ENCODE measurements at regions not wholly inside any gene's neighbourhood (a gene's known extent, or its start where the extent isn't known, plus 50 kb on each side); places are given as distances from the start of the nearest gene placed in this dataset.

- Mint-ChIP-seq H3K27ac (no peak overlapping the region), H3K9me3 (no peaks in the 10 kb centered on the region), H3K36me3 (no peaks in the 10 kb centered on the region), H3K27me3 (ENCODE audit: low read depth in 2 of 2) (peaks cover 0 to 2% of the 10 kb centered on the region in 2 donors), H3K4me1 (no peaks in the 10 kb centered on the region), H3K4me3 (no peak overlapping the region)
- Histone ChIP-seq H3K4me1 (ENCODE audit: control insufficient read depth, insufficient read depth, low read length) (no peaks in the 10 kb centered on the region), H3K9me3 (ENCODE audit: control insufficient read depth, insufficient read depth, low read length) (no peaks in the 10 kb centered on the region), H3K27me3 (ENCODE audit: control insufficient read depth, insufficient read depth, low read length) (no peaks in the 10 kb centered on the region), H3K4me3 (ENCODE audit: low read length) (no peak overlapping the region), H3K27ac (ENCODE audit: low read length) (no peak overlapping the region), H3K36me3 (ENCODE audit: control insufficient read depth, insufficient read depth, low read length) (no peaks in the 10 kb centered on the region)
- no peak for ATAC-seq
- TF ChIP-seq CTCF (IDR thresholded peaks at IDR 0.05): no peak
- WGBS (ENCODE audit: insufficient coverage): 89% methylated on average over 10 of the region's 10 CpGs
- DNase-seq: no peak
- intact Hi-C loops (cut with micrococcal nuclease): no loop called here
These were observed 155.2 kb upstream of the CIBAR2 start for GRCh38 chr16:85267414-85267945.

DNA sequence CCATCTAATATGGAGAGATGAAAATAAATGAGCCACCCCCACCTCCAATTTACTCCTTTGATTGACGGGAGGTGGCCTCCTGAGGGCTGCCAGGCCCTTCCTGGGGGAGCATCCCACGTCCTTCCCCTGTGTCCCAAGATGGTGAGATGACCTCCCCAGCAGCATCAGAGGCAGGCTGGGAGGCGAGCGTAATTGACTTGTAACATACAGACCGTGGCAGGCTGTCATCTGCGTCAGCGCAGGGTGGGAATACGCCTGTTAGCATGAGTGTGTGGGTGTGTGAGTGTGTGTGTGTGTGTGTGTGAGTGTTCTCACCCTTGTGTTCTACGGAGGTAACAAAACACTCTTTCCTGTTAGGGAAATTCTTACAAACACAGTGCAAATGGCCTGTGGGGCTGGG, 156.9 kb upstream of the CIBAR2 start:
- Mint-ChIP-seq H3K4me3 (no peak overlapping the region), H3K9me3 (no peaks in the 10 kb centered on the region), H3K27me3 (ENCODE audit: low read depth in 2 of 2) (peaks cover 0 to 2% of the 10 kb centered on the region in 2 donors), H3K4me1 (no peaks in the 10 kb centered on the region), H3K27ac (no peak overlapping the region), H3K36me3 (no peaks in the 10 kb centered on the region)
- TF ChIP-seq CTCF (IDR thresholded peaks at IDR 0.05): no peak
- 81% methylated on average over 9 of the region's 9 CpGs for WGBS (ENCODE audit: insufficient coverage)
- Histone ChIP-seq H3K4me1 (ENCODE audit: control insufficient read depth, insufficient read depth, low read length) (no peaks in the 10 kb centered on the region), H3K4me3 (ENCODE audit: low read length) (no peak overlapping the region), H3K27me3 (ENCODE audit: control insufficient read depth, insufficient read depth, low read length) (no peaks in the 10 kb centered on the region), H3K9me3 (ENCODE audit: control insufficient read depth, insufficient read depth, low read length) (no peaks in the 10 kb centered on the region), H3K27ac (ENCODE audit: low read length) (no peak overlapping the region), H3K36me3 (ENCODE audit: control insufficient read depth, insufficient read depth, low read length) (no peaks in the 10 kb centered on the region)
- DNase-seq (no peak), ATAC-seq (no peak)
- intact Hi-C loops (cut with micrococcal nuclease): no loop called here

DNA sequence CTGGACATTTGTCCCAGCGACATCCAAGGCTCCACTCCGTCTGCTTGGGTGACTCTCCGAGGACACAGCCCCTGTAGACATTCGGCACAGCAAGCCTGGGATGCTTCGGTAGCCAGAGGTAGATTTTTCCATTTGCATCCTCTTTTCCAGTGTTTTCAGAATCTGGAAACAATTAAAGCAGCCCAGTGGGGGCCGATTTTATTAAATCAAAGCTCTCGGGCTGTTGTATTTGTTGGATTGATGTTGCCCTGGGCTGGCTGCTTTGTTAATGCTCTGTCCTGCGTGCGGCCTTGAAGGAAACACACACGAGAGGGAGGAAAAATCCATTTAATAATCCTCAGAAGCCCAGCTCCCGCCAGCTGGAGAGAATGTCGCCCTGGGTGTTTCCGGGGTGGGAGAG, 158.1 kb upstream of the CIBAR2 start:
- no peak for TF ChIP-seq CTCF (IDR thresholded peaks at IDR 0.05)
- H3K36me3 Mint-ChIP-seq: no peaks in the 10 kb centered on the region
- no peaks in the 10 kb centered on the region for H3K9me3 Mint-ChIP-seq
- no peaks in the 10 kb centered on the region for H3K9me3 ChIP-seq (ENCODE audit: control insufficient read depth, insufficient read depth, low read length)
- peaks cover 0 to 2% of the 10 kb centered on the region in 2 donors for H3K27me3 Mint-ChIP-seq (ENCODE audit: low read depth in 2 of 2)
- H3K4me1 Mint-ChIP-seq: no peaks in the 10 kb centered on the region
- 87% methylated on average over 12 of the region's 13 CpGs for WGBS (ENCODE audit: insufficient coverage)
- H3K4me3 ChIP-seq (ENCODE audit: low read length): no peak overlapping the region
- no peak overlapping the region for H3K27ac ChIP-seq (ENCODE audit: low read length)
- no peaks in the 10 kb centered on the region for H3K4me1 ChIP-seq (ENCODE audit: control insufficient read depth, insufficient read depth, low read length)
- no peaks in the 10 kb centered on the region for H3K27me3 ChIP-seq (ENCODE audit: control insufficient read depth, insufficient read depth, low read length)
- no peak overlapping the region for H3K4me3 Mint-ChIP-seq
- intact Hi-C loops (cut with micrococcal nuclease): no loop called here
- no peaks in the 10 kb centered on the region for H3K36me3 ChIP-seq (ENCODE audit: control insufficient read depth, insufficient read depth, low read length)
- no peak for DNase-seq
- ATAC-seq: no peak
- H3K27ac Mint-ChIP-seq: no peak overlapping the region

DNA sequence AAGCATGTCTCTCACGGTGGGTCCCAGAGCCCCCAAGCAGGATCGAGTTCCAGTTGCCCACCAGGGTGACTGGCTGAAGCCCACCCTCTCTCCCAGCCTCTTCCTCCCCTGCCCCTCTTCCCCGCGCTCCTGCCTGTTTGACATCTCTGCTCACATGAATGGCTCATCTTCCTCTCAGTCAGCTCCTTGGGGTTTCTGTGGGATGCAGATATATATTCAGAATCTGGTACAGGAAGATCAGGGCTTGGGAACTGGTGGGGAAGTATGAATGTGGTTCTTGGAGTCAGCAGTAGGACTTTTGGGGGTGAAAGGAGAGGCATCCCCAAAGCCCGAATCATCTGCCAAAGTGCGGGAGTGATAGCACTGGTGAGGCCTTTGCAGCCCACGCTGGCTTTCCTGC, 158.9 kb upstream of the CIBAR2 start:
- TF ChIP-seq CTCF (IDR thresholded peaks at IDR 0.05): no peak
- H3K36me3 ChIP-seq (ENCODE audit: control insufficient read depth, insufficient read depth, low read length): no peaks in the 10 kb centered on the region
- no peaks in the 10 kb centered on the region for H3K9me3 Mint-ChIP-seq
- ATAC-seq: no peak
- H3K4me3 ChIP-seq (ENCODE audit: low read length): no peak overlapping the region
- H3K36me3 Mint-ChIP-seq: no peaks in the 10 kb centered on the region
- intact Hi-C loops (cut with micrococcal nuclease): no loop called here
- H3K27ac Mint-ChIP-seq: no peak overlapping the region
- H3K4me1 Mint-ChIP-seq: no peaks in the 10 kb centered on the region
- H3K9me3 ChIP-seq (ENCODE audit: control insufficient read depth, insufficient read depth, low read length): no peaks in the 10 kb centered on the region
- no peaks in the 10 kb centered on the region for H3K4me1 ChIP-seq (ENCODE audit: control insufficient read depth, insufficient read depth, low read length)
- no peak overlapping the region for H3K27ac ChIP-seq (ENCODE audit: low read length)
- 88% methylated on average over 7 of the region's 7 CpGs for WGBS (ENCODE audit: insufficient coverage)
- H3K27me3 Mint-ChIP-seq (ENCODE audit: low read depth in 2 of 2): peaks cover 0 to 2% of the 10 kb centered on the region in 2 donors
- H3K4me3 Mint-ChIP-seq: no peak overlapping the region
- no peaks in the 10 kb centered on the region for H3K27me3 ChIP-seq (ENCODE audit: control insufficient read depth, insufficient read depth, low read length)
- no peak for DNase-seq
